Activated naive CD4-positive, alpha-beta T cell treated with anti-CD3 and anti-CD28 coated beads for 36 hours (primary cell): ENCODE measurements at regions not wholly inside any gene's neighbourhood (a gene's known extent, or its start where the extent isn't known, plus 50 kb on each side); places are given as distances from the start of the nearest gene placed in this dataset.
A peak's percentile ranks its signal among the peaks of the same experiment; 100 is the strongest.
"Not testable (repeated sequence)": the region's sequence is repeated elsewhere in the genome, so short reads cannot be mapped to it uniquely, and the experiment has no call there.

Source experiments
- CTCF ChIA-PET: fragments of 350-600 bp; sonication (Branson Sonifier 250); formaldehyde crosslinking; loops from one replicate; lab custom pipeline; 2021; ENCODE audit warnings: antibody characterized with exemption; lab: Charles Lee
- DNase-seq: peaks from one replicate; pipeline ENCODE4 v3.0.0-alpha.2; 2020
- H3K27ac Mint-ChIP-seq: one replicate; pipeline ENCODE4 v1.8.0; 2021; ENCODE audit warnings: mild to moderate bottlenecking, mixed read lengths
- H3K27me3 Mint-ChIP-seq: one replicate; pipeline ENCODE4 v1.8.0; 2021; ENCODE audit warnings: low read depth, mixed read lengths
- H3K36me3 Mint-ChIP-seq: one replicate; pipeline ENCODE4 v1.8.0; 2021; ENCODE audit warnings: low read depth, mixed read lengths
- H3K4me1 Mint-ChIP-seq: one replicate; pipeline ENCODE4 v1.8.0; 2021; ENCODE audit warnings: low read depth, mixed read lengths
- H3K4me3 Mint-ChIP-seq: one replicate; pipeline ENCODE4 v1.8.0; 2021; ENCODE audit warnings: mild to moderate bottlenecking, moderate library complexity, mixed read lengths
- H3K9me3 Mint-ChIP-seq: one replicate; pipeline ENCODE4 v1.8.0; 2021; ENCODE audit warnings: mixed read lengths
- intact Hi-C: fragments of 100-400 bp; cut with micrococcal nuclease; formaldehyde crosslinking; loops from one replicate; pipeline ENCODE4 v1.15.1; 2023

DNA sequence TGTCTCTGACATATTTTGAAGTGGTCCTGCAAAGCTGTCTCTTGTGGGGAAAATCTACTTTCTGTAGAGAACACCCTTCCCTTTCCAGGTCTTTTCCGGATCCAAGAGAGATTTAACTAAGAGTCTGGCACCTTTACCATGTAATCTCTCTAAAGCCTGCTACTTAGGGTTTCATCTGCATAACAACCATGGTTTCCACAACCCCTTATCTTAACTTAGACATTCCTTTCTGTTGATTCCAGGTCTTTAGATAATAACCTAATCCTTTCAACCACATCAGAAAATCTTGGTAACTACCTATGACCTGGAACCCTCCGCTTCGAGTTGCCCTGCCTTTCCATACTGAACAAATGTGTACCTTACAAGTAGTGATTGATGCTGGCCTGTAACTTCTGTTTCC is 243.6 kb upstream of the PTER start:
- no peak for DNase-seq
- Mint-ChIP-seq H3K4me1 (peaks cover 11% of the 10 kb centered on the region), H3K27me3 (peaks cover 9% of the 10 kb centered on the region), H3K27ac (no peak overlapping the region), H3K36me3 (no peaks in the 10 kb centered on the region), H3K9me3 (peaks cover 5% of the 10 kb centered on the region), H3K4me3 (no peak overlapping the region)
- CTCF ChIA-PET = no interaction called here
- intact Hi-C loops = no loop called here

DNA sequence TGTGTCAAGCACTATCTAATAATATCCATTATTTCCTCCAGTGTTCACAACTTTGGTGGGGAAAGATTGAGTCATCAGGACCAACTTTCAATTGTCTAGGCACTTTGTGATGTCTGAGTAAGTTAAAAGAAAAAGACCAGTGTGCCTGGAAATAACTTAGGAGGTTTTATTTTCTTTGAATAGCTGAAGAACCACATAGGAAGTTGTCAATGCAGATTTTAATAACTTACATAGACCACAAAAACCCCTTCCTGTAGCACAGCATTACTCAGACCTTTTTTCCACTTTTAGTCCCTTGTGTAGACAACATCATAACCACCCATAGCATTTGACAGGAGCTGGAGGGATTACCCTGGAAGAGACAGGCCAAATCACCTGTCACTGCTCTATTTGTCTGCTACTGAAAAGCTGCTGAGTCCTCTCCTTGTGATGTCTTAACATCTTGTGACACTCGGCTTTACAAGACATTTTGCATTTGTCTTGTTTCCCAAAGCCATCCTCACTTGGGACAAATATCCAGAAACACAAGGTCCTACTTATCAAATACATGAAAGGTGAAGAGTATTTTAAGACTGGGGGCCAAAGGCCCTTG is 241.5 kb upstream of the PTER start:
- H3K9me3 Mint-ChIP-seq = peaks cover 5% of the 10 kb centered on the region
- H3K27ac Mint-ChIP-seq = peak overlapping the region; percentile 13
- no peaks in the 10 kb centered on the region for H3K36me3 Mint-ChIP-seq
- H3K27me3 Mint-ChIP-seq = peaks cover 6% of the 10 kb centered on the region
- no peak overlapping the region for H3K4me3 Mint-ChIP-seq
- peaks cover 11% of the 10 kb centered on the region for H3K4me1 Mint-ChIP-seq
- intact Hi-C loops = loop anchor here (1.0 to 5.0 kb wide), 3 partner anchors 242 to 832 kb away; partner anchors contain the start of gene PTER
- DNase-seq = peak; percentile 9
- CTCF ChIA-PET = interaction anchor here (1.1 kb wide), 1 partner anchor 11 kb away, joined by 4 read pairs; no protein-coding TSS in a partner anchor

- Mint-ChIP-seq H3K27ac (no peak overlapping the region), H3K4me3 (no peak overlapping the region), H3K4me1 (peaks cover 11% of the 10 kb centered on the region), H3K9me3 (peaks cover 5% of the 10 kb centered on the region), H3K36me3 (no peaks in the 10 kb centered on the region), H3K27me3 (peaks cover 6% of the 10 kb centered on the region)
- CTCF ChIA-PET = no interaction called here
- intact Hi-C loops = loop anchor here (1.0 to 5.0 kb wide), 3 partner anchors 241 to 831 kb away; partner anchors contain the start of gene PTER
- no peak for DNase-seq
Measured at GRCh38 chr10:16195894-16196293, 240.9 kb upstream of the PTER start.

DNA sequence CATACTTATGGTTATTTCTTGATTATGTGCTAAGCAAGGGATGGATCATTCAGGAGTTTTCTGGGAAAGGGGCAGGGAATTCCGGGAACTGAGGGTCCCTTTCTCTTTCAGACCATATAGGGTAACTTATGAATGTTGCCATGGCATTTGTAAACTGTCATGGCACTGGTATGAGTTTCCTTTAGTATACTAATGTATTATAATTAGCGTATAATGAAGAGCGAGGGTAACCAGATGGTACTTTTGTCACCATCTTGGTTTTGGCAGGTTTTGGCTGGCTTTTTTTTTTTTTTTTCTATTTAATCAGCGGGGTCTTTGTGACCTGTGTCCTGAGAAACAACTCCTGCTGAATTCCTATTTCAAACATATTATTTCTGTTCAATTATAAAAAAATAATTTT is 237.6 kb upstream of the PTER start:
- CTCF ChIA-PET = no interaction called here
- Mint-ChIP-seq H3K4me3 (no peak overlapping the region), H3K27ac (no peak overlapping the region), H3K4me1 (peaks cover 11% of the 10 kb centered on the region), H3K36me3 (no peaks in the 10 kb centered on the region), H3K9me3 (peaks cover 5% of the 10 kb centered on the region), H3K27me3 (peaks cover 2% of the 10 kb centered on the region)
- DNase-seq = no peak
- intact Hi-C loops = loop anchor here (5.0 kb wide), 1 partner anchor 828 kb away; no protein-coding TSS in a partner anchor

GRCh38 chr10:16223618-16224017 is 213.2 kb upstream of the PTER start:
- H3K4me1 Mint-ChIP-seq, CTCF ChIA-PET, H3K36me3 Mint-ChIP-seq, DNase-seq, intact Hi-C loops, H3K4me3 Mint-ChIP-seq, H3K27ac Mint-ChIP-seq, H3K27me3 Mint-ChIP-seq: not testable (repeated sequence)
- peaks cover 24% of the 10 kb centered on the region for H3K9me3 Mint-ChIP-seq

DNA sequence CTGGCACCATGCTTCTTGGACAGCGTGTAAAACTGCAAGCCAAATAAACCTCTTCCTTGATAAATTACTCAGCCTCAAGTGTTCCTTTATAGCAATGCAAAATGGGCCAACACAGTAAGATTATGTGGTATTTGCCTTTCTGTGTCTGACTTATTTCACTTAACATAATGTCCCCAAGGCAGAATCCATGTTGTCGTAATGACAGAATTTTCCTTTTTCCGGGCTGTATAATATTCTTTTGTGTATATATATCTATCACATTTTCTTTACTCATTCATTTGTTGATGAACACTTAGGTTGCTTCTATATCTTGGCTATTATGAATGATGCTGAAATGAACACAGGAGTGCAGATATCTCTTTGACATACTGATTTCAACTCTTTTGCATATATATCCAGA is 209.1 kb upstream of the PTER start:
- CTCF ChIA-PET = no interaction called here
- Mint-ChIP-seq H3K27me3 (no peaks in the 10 kb centered on the region), H3K9me3 (peaks cover 14% of the 10 kb centered on the region), H3K27ac (no peak overlapping the region), H3K4me3 (no peak overlapping the region), H3K4me1 (no peaks in the 10 kb centered on the region), H3K36me3 (no peaks in the 10 kb centered on the region)
- DNase-seq = no peak
- intact Hi-C loops = no loop called here

GRCh38 chr10:16231176-16231575 is 205.6 kb upstream of the PTER start:
- Mint-ChIP-seq H3K4me1 (no peaks in the 10 kb centered on the region), H3K36me3 (no peaks in the 10 kb centered on the region), H3K27me3 (no peaks in the 10 kb centered on the region), H3K4me3 (no peak overlapping the region), H3K9me3 (peaks cover 5% of the 10 kb centered on the region), H3K27ac (no peak overlapping the region)
- CTCF ChIA-PET = no interaction called here
- no peak for DNase-seq
- intact Hi-C loops = no loop called here

- no peak for DNase-seq
- Mint-ChIP-seq H3K36me3 (no peaks in the 10 kb centered on the region), H3K9me3 (peaks cover 5% of the 10 kb centered on the region), H3K4me1 (no peaks in the 10 kb centered on the region), H3K27ac (no peak overlapping the region), H3K4me3 (no peak overlapping the region), H3K27me3 (no peaks in the 10 kb centered on the region)
- intact Hi-C loops = no loop called here
- CTCF ChIA-PET = no interaction called here
Measured at GRCh38 chr10:16231734-16232435, 204.9 kb upstream of the PTER start.

GRCh38 chr10:16232441-16232840 is 204.4 kb upstream of the PTER start:
- no peaks in the 10 kb centered on the region for H3K4me1 Mint-ChIP-seq
- intact Hi-C loops = no loop called here
- CTCF ChIA-PET = no interaction called here

GRCh38 chr10:16234916-16235315 is 201.9 kb upstream of the PTER start:
- Mint-ChIP-seq H3K36me3 (no peaks in the 10 kb centered on the region), H3K27ac (no peak overlapping the region), H3K9me3 (no peaks in the 10 kb centered on the region), H3K4me1 (no peaks in the 10 kb centered on the region), H3K4me3 (no peak overlapping the region), H3K27me3 (no peaks in the 10 kb centered on the region)
- CTCF ChIA-PET = no interaction called here
- no peak for DNase-seq
- intact Hi-C loops = no loop called here

More at GRCh38 chr10:16232441-16232840, 204.4 kb upstream of the PTER start:
- DNase-seq = no peak
- no peak overlapping the region for H3K4me3 Mint-ChIP-seq
- H3K9me3 Mint-ChIP-seq = peaks cover 4% of the 10 kb centered on the region
- H3K27ac Mint-ChIP-seq = no peak overlapping the region
- no peaks in the 10 kb centered on the region for H3K36me3 Mint-ChIP-seq
- no peaks in the 10 kb centered on the region for H3K27me3 Mint-ChIP-seq

DNA sequence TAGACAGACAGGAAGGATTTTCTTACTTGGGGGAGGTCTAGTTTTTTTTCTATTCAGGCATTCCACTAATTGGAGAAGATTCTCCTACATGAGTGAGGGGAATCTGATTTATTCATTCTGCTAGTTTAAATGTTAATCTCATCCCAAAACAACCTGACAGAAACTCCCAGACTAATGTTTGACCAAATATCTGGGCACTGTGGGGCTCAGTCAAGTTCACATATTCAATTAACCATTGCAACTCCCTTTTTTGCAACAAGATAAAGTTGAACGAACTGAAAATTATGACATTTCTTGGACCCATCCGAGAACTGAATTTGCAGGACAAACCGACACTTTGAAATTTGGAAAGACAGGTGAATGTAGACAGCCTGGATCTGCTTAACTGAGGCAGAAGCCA is 194.4 kb upstream of the PTER start:
- Mint-ChIP-seq H3K36me3 (no peaks in the 10 kb centered on the region), H3K9me3 (peaks cover 1% of the 10 kb centered on the region), H3K4me3 (no peak overlapping the region), H3K4me1 (no peaks in the 10 kb centered on the region), H3K27ac (no peak overlapping the region), H3K27me3 (peaks cover 5% of the 10 kb centered on the region)
- no peak for DNase-seq
- CTCF ChIA-PET = no interaction called here
- intact Hi-C loops = no loop called here

- intact Hi-C loops = no loop called here
- CTCF ChIA-PET = interaction anchor here (0.6 kb wide), 1 partner anchor 341 kb away, joined by 3 read pairs; no protein-coding TSS in a partner anchor
- DNase-seq = no peak
- H3K4me3 Mint-ChIP-seq = no peak overlapping the region
- H3K4me1 Mint-ChIP-seq = no peaks in the 10 kb centered on the region
- peaks cover 1% of the 10 kb centered on the region for H3K9me3 Mint-ChIP-seq
- peaks cover 5% of the 10 kb centered on the region for H3K27me3 Mint-ChIP-seq
- no peaks in the 10 kb centered on the region for H3K36me3 Mint-ChIP-seq
- H3K27ac Mint-ChIP-seq = no peak overlapping the region
Measured at GRCh38 chr10:16242859-16243613, 193.8 kb upstream of the PTER start.
